ENCODE measurements at regions not wholly inside any gene's neighbourhood (a gene's known extent, or its start where the extent isn't known, plus 50 kb on each side); places are given as distances from the start of the nearest gene placed in this dataset.

DNA sequence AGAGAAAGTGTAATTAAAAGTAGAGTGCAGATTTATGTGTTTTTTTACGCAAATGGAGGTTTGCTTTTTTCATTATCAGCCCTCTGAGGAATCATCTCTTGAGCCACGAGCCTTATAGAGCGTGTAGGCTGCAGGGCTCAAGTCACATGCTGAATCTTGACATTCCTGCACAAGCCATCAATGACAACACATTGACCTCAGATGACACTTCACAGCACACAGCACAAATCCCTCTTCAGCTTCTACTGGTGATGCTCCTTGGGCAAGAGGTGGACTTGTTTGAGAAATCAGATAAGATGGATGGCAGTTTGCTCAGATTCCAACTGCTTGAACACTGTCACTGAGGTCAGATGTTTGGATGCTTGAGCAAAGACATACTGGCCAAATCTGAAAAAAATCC is 250.6 kb downstream of the SNCA start:
- no peak overlapping the region for H2AFZ ChIP-seq (ENCODE audit: control insufficient read depth, low read length)
- TF ChIP-seq, protein P1, sequence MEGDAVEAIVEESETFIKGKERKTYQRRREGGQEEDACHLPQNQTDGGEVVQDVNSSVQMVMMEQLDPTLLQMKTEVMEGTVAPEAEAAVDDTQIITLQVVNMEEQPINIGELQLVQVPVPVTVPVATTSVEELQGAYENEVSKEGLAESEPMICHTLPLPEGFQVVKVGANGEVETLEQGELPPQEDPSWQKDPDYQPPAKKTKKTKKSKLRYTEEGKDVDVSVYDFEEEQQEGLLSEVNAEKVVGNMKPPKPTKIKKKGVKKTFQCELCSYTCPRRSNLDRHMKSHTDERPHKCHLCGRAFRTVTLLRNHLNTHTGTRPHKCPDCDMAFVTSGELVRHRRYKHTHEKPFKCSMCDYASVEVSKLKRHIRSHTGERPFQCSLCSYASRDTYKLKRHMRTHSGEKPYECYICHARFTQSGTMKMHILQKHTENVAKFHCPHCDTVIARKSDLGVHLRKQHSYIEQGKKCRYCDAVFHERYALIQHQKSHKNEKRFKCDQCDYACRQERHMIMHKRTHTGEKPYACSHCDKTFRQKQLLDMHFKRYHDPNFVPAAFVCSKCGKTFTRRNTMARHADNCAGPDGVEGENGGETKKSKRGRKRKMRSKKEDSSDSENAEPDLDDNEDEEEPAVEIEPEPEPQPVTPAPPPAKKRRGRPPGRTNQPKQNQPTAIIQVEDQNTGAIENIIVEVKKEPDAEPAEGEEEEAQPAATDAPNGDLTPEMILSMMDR (optimal IDR thresholded peaks at IDR 0.05 in 1 of 3, IDR thresholded peaks at IDR 0.05 in 1 of 3, conservative IDR thresholded peaks at IDR 0.05 in 1 of 3; ENCODE audit: extremely low read depth in 1 of 3, insufficient read depth in 2 of 3, low read length in 3 of 3) = no peak
- TF ChIP-seq EZH2 (IDR thresholded peaks at IDR 0.05; ENCODE audit: low read length) = no peak
- H3K4me3 ChIP-seq (ENCODE audit: control insufficient read depth in 2 of 3, extremely low read depth in 1 of 3, insufficient read depth in 2 of 3, low read depth in 1 of 3, low read length in 3 of 3) = no peak overlapping the region
- H3K9me3 ChIP-seq (ENCODE audit: control insufficient read depth, low read depth, low read length) = no peaks in the 10 kb centered on the region
- DNase-seq (ENCODE audit: low read depth, low spot score) (no peak), FAIRE-seq (no peak)
- no peak overlapping the region for H3K9ac ChIP-seq (ENCODE audit: control insufficient read depth, extremely low read depth, insufficient read depth, low read length)
- dilution Hi-C loops (cut with MboI; ENCODE audit: extremely low pct_ligation_motif_present, low sequenced_read_pairs) = no loop called here
- H3K36me3 ChIP-seq (ENCODE audit: control insufficient read depth in 2 of 2, extremely low read depth in 1 of 2, insufficient read depth in 2 of 2, low read length in 2 of 2) = no peaks in the 10 kb centered on the region
- H3K27me3 ChIP-seq (ENCODE audit: control insufficient read depth, extremely low read depth, insufficient read depth, low read length) = no peaks in the 10 kb centered on the region
- peaks cover 3% of the 10 kb centered on the region for H3K4me1 ChIP-seq (ENCODE audit: control insufficient read depth, extremely low read depth, insufficient read depth, low read length)
- H3K27ac ChIP-seq (ENCODE audit: control insufficient read depth, insufficient read depth, low read length) = no peak overlapping the region
- no peaks in the 10 kb centered on the region for H3K9me1 ChIP-seq (ENCODE audit: control insufficient read depth, extremely low read depth, insufficient read depth, low read length)
- no peaks in the 10 kb centered on the region for H4K20me1 ChIP-seq (ENCODE audit: control insufficient read depth, extremely low read depth, insufficient read depth, low read length)
- H3K4me2 ChIP-seq (ENCODE audit: control insufficient read depth, extremely low read depth, insufficient read depth, low read depth, low read length) = no peak overlapping the region
- no peaks in the 10 kb centered on the region for H3K79me2 ChIP-seq (ENCODE audit: control insufficient read depth, insufficient read depth, low read length)

DNA sequence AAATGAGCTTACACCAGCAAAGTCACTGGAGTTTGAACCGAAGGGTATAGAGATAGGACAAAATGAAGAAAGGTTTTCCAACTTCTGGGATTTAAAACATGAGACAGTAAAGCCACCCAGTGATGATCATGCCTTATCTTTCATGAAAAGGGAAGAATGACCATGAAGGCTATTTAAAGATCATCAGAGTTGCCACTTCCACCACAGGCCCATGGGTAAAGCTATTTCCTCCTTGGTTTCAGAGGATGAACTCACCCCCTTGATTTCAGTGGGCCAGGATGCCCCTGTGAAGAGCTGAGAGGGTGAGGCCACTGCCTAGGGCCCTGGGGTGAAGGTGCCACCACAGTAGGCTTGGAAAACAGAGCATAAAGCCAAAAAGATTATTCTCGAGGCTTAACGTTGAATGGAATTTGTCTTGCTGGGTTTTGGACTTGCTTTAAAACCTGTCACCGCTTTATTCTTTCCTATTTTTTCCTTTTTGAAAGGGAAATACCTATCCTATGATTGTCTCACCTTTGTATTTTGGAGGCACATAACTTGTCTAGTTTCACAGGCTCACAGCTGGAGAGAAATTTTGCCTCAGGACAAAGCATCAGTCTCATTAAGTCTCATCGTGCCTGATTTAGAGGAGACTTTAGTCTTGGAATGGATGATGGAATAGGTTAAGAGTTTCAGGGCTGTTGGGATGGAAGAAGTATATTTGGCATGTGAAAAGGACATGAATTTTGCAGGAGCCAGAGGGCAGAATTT is 254.0 kb downstream of the SNCA start:
- Histone ChIP-seq H3K9me1 (ENCODE audit: control insufficient read depth, extremely low read depth, insufficient read depth, low read length) (no peaks in the 10 kb centered on the region), H3K4me2 (ENCODE audit: control insufficient read depth, extremely low read depth, insufficient read depth, low read depth, low read length) (peak overlapping the region; percentile 29), H2AFZ (ENCODE audit: control insufficient read depth, low read length) (peak overlapping the region; percentile 23), H3K79me2 (ENCODE audit: control insufficient read depth, insufficient read depth, low read length) (no peaks in the 10 kb centered on the region), H3K9me3 (ENCODE audit: control insufficient read depth, low read depth, low read length) (no peaks in the 10 kb centered on the region), H3K4me1 (ENCODE audit: control insufficient read depth, extremely low read depth, insufficient read depth, low read length) (peaks cover 3% of the 10 kb centered on the region), H4K20me1 (ENCODE audit: control insufficient read depth, extremely low read depth, insufficient read depth, low read length) (no peaks in the 10 kb centered on the region), H3K36me3 (ENCODE audit: control insufficient read depth in 2 of 2, extremely low read depth in 1 of 2, insufficient read depth in 2 of 2, low read length in 2 of 2) (no peaks in the 10 kb centered on the region), H3K9ac (ENCODE audit: control insufficient read depth, extremely low read depth, insufficient read depth, low read length) (no peak overlapping the region), H3K4me3 (ENCODE audit: control insufficient read depth in 2 of 3, extremely low read depth in 1 of 3, insufficient read depth in 2 of 3, low read depth in 1 of 3, low read length in 3 of 3) (no peak overlapping the region), H3K27ac (ENCODE audit: control insufficient read depth, insufficient read depth, low read length) (no peak overlapping the region), H3K27me3 (ENCODE audit: control insufficient read depth, extremely low read depth, insufficient read depth, low read length) (no peaks in the 10 kb centered on the region)
- no peak for DNase-seq (ENCODE audit: low read depth, low spot score)
- dilution Hi-C loops (cut with MboI; ENCODE audit: extremely low pct_ligation_motif_present, low sequenced_read_pairs) = no loop called here
- no peak for FAIRE-seq
- no peak for TF ChIP-seq EZH2 (IDR thresholded peaks at IDR 0.05; ENCODE audit: low read length)
- TF ChIP-seq, protein P1 (optimal IDR thresholded peaks at IDR 0.05 in 1 of 3, IDR thresholded peaks at IDR 0.05 in 1 of 3, conservative IDR thresholded peaks at IDR 0.05 in 1 of 3; ENCODE audit: extremely low read depth in 1 of 3, insufficient read depth in 2 of 3, low read length in 3 of 3) = no peak

All from keratinocyte (primary cell).